Hypothalamus (tissue), 51 donors: ENCODE measurements at regions not wholly inside any gene's neighbourhood (a gene's known extent, or its start where the extent isn't known, plus 50 kb on each side); places are given as distances from the start of the nearest gene placed in this dataset.

ENCODE experiments used
- DNase-seq, 51 donors: peaks; one replicate each; lab custom pipeline; 2025; lab: John Stamatoyannopoulos, UW

GRCh38 chr9:103900466-103900865 is 193.6 kb upstream of the SMC2 start:
- DNase-seq = no peak

GRCh38 chr9:103902263-103902662 is 191.8 kb upstream of the SMC2 start:
- DNase-seq = no peak

GRCh38 chr9:103904242-103904641 is 189.9 kb upstream of the SMC2 start:
- no peak for DNase-seq

GRCh38 chr9:103913899-103914298 is 180.2 kb upstream of the SMC2 start:
- DNase-seq = no peak

GRCh38 chr9:103919605-103920209 is 174.4 kb upstream of the SMC2 start:
- DNase-seq = no peak

GRCh38 chr9:103928442-103928841 is 165.7 kb upstream of the SMC2 start:
- no peak for DNase-seq

- DNase-seq = no peak
Measured at GRCh38 chr9:103941104-103941503, 153.0 kb upstream of the SMC2 start.

GRCh38 chr9:103942200-103942599 is 151.9 kb upstream of the SMC2 start:
- DNase-seq = no peak

- no peak for DNase-seq
Measured at GRCh38 chr9:103942651-103943050, 151.5 kb upstream of the SMC2 start.

GRCh38 chr9:103949096-103949495 is 145.0 kb upstream of the SMC2 start:
- DNase-seq = no peak

GRCh38 chr9:103977163-103977562 is 116.9 kb upstream of the SMC2 start:
- DNase-seq = no peak

GRCh38 chr9:103978396-103978795 is 115.7 kb upstream of the SMC2 start:
- no peak for DNase-seq

- no peak for DNase-seq
Measured at GRCh38 chr9:103981912-103982311, 112.2 kb upstream of the SMC2 start.

GRCh38 chr9:103985077-103985476 is 109.0 kb upstream of the SMC2 start:
- DNase-seq = no peak

GRCh38 chr9:103988821-103989220 is 105.3 kb upstream of the SMC2 start:
- DNase-seq = no peak

GRCh38 chr9:103990311-103990710 is 103.8 kb upstream of the SMC2 start:
- no peak for DNase-seq

GRCh38 chr9:103991001-103991400 is 103.1 kb upstream of the SMC2 start:
- DNase-seq = no peak

GRCh38 chr9:103991698-103992097 is 102.4 kb upstream of the SMC2 start:
- no peak for DNase-seq

GRCh38 chr9:103992938-103993579 is 101.0 kb upstream of the SMC2 start:
- no peak for DNase-seq

GRCh38 chr9:103997856-103998370 is 96.2 kb upstream of the SMC2 start:
- no peak for DNase-seq

GRCh38 chr9:103999375-104000062 is 94.6 kb upstream of the SMC2 start:
- no peak for DNase-seq

GRCh38 chr9:104009826-104010225 is 84.3 kb upstream of the SMC2 start:
- no peak for DNase-seq
